IMR-90 (cell line): ENCODE measurements at regions not wholly inside any gene's neighbourhood (a gene's known extent, or its start where the extent isn't known, plus 50 kb on each side); places are given as distances from the start of the nearest gene placed in this dataset.

Source experiments
- ATAC-seq: fragments of 200-7000 bp; cut with Tn5 transposase; 2 replicates; pipeline ENCODE4 v1.9.1; 2020; ENCODE audit warnings: low read depth, mild to moderate bottlenecking, moderate library complexity
- BruUV-seq: library from RNA; stranded (reverse); fragments of 400-500 nt; replicated peaks from 2 replicates; lab custom pipeline; 2021; lab: Mats Ljungman, UMichigan
- CTCF ChIA-PET: fragments of 300-600 bp; formaldehyde crosslinking; extraction: SDS; loops from one replicate; lab custom pipeline; 2021; ENCODE audit warnings: antibody characterized with exemption; lab: Yijun Ruan, JAX
- POLR2A ChIA-PET: fragments of 300-600 bp; sonication (Branson Sonifier 250); formaldehyde crosslinking; loops from one replicate; lab custom pipeline; 2022; ENCODE audit warnings: antibody characterized with exemption; ENCODE audit not compliant: unreplicated experiment; lab: Charles Lee
- DNase-seq: peaks from one replicate; pipeline ENCODE4 v3.0.0; 2013
- H2AFZ ChIP-seq: replicated peaks from 2 replicates; pipeline ENCODE3; 2013; ENCODE audit warnings: low read length, mild to moderate bottlenecking; ENCODE audit not compliant: poor library complexity
- H2AK5ac ChIP-seq: 2 replicates; pipeline ENCODE4 v1.6.1; 2013; ENCODE audit warnings: low read depth, low read length, inconsistent platforms
- H2AK9ac ChIP-seq: replicated peaks from 2 replicates; pipeline ENCODE3; 2013; ENCODE audit warnings: mild to moderate bottlenecking, low read depth, low read length, moderate library complexity; ENCODE audit not compliant: poor library complexity
- H2BK120ac ChIP-seq: 2 replicates; pipeline ENCODE4 v1.6.1; 2013; ENCODE audit warnings: low read depth, low read length, inconsistent platforms
- H2BK15ac ChIP-seq: 3 replicates; pipeline ENCODE4 v1.6.1; 2013; ENCODE audit warnings: low read depth, low read length, inconsistent platforms
- H2BK20ac ChIP-seq: 2 replicates; pipeline ENCODE4 v1.6.1; 2013; ENCODE audit warnings: low read depth, mild to moderate bottlenecking, inconsistent platforms, low read length, moderate library complexity
- H2BK5ac ChIP-seq: 2 replicates; pipeline ENCODE4 v1.6.1; 2013; ENCODE audit warnings: mild to moderate bottlenecking, low read depth, low read length, inconsistent platforms; ENCODE audit not compliant: poor library complexity, severe bottlenecking
- H3K14ac ChIP-seq: replicated peaks from 2 replicates; pipeline ENCODE4 v1.6.1; 2013; ENCODE audit warnings: low read depth, low read length, inconsistent platforms
- H3K18ac ChIP-seq: 2 replicates; pipeline ENCODE4 v1.6.1; 2013; ENCODE audit warnings: low read depth, low read length, control low read depth
- H3K23ac ChIP-seq: 2 replicates; pipeline ENCODE4 v1.6.1; 2013; ENCODE audit warnings: low read depth, low read length, inconsistent platforms
- H3K27ac ChIP-seq: 2 replicates; pipeline ENCODE4 v1.5.1; 2013; ENCODE audit warnings: mild to moderate bottlenecking, control low read depth, low read length; ENCODE audit not compliant: insufficient read depth
- H3K27me3 ChIP-seq: 2 replicates; pipeline ENCODE4 v1.6.1; 2013; ENCODE audit warnings: low read length; ENCODE audit not compliant: control insufficient read depth, insufficient read depth
- H3K36me3 ChIP-seq: 2 replicates; pipeline ENCODE4 v1.6.1; 2013; ENCODE audit warnings: low read length, mixed read lengths; ENCODE audit not compliant: control insufficient read depth, insufficient read depth
- H3K4ac ChIP-seq: 2 replicates; pipeline ENCODE4 v1.6.1; 2013; ENCODE audit warnings: low read depth, low read length, inconsistent platforms
- H3K4me1 ChIP-seq: 2 replicates; pipeline ENCODE4 v1.6.1; 2013; ENCODE audit warnings: low read length, mixed read lengths; ENCODE audit not compliant: control insufficient read depth, insufficient read depth
- H3K4me2 ChIP-seq: 2 replicates; pipeline ENCODE4 v1.6.1; 2013; ENCODE audit warnings: low read depth, mild to moderate bottlenecking, control low read depth, low read length, moderate library complexity
- H3K4me3 ChIP-seq: 2 replicates; pipeline ENCODE4 v1.5.1; 2013; ENCODE audit warnings: low read depth, mild to moderate bottlenecking, control low read depth, low read length, moderate library complexity; ENCODE audit not compliant: insufficient read depth
- H3K56ac ChIP-seq: 2 replicates; pipeline ENCODE4 v1.6.1; 2013; ENCODE audit warnings: low read length, inconsistent platforms; ENCODE audit not compliant: insufficient read depth; ENCODE audit errors: extremely low read depth
- H3K79me1 ChIP-seq, 2 experiments: 2 replicates each; pipeline ENCODE4 v1.6.1; 2013; ENCODE audit warnings: low read length in 2 of 2, inconsistent platforms in 1 of 2, low read depth in 1 of 2
- H3K9ac ChIP-seq: 2 replicates; pipeline ENCODE4 v1.6.1; 2013; ENCODE audit warnings: low read depth, low read length, control low read depth
- H3K9me1 ChIP-seq: 2 replicates; pipeline ENCODE4 v1.6.1; 2013; ENCODE audit warnings: low read length, inconsistent platforms; ENCODE audit not compliant: insufficient read depth
- H3K9me3 ChIP-seq: 2 replicates; pipeline ENCODE4 v1.6.1; 2013; ENCODE audit warnings: low read length; ENCODE audit not compliant: control insufficient read depth, insufficient read depth
- H4K20me1 ChIP-seq: 2 replicates; pipeline ENCODE4 v1.6.1; 2013; ENCODE audit warnings: low read length, inconsistent platforms; ENCODE audit not compliant: insufficient read depth
- H4K5ac ChIP-seq: 2 replicates; pipeline ENCODE4 v1.6.1; 2013; ENCODE audit warnings: mild to moderate bottlenecking, low read depth, low read length, control low read depth
- H4K8ac ChIP-seq, 2 experiments: 2 replicates each; pipeline ENCODE4 v1.6.1; 2013; ENCODE audit warnings: low read depth in 2 of 2, low read length in 2 of 2, control low read depth in 1 of 2, inconsistent platforms in 1 of 2
- H4K91ac ChIP-seq: 2 replicates; pipeline ENCODE4 v1.6.1; 2013; ENCODE audit warnings: low read depth, low read length, inconsistent platforms; ENCODE audit not compliant: insufficient read depth
- BHLHE40 ChIP-seq: fragments of 150-350 bp; IDR thresholded peaks from 2 replicates; pipeline ENCODE4 v1.6.1; 2016; ENCODE audit warnings: mild to moderate bottlenecking, low read depth, low read length
- CEBPB ChIP-seq: IDR thresholded peaks from 2 replicates; pipeline ENCODE4 v1.6.1; 2012; ENCODE audit warnings: low read depth, low read length, improper control_type of control experiment
- CHD1 ChIP-seq: IDR thresholded peaks from 2 replicates; pipeline ENCODE4 v1.6.1; 2012; ENCODE audit warnings: low read depth, low read length, improper control_type of control experiment
- CTCF ChIP-seq: conservative IDR thresholded peaks from 2 replicates; pipeline ENCODE4 v1.5.1; 2012; ENCODE audit warnings: mild to moderate bottlenecking, low read depth, low read length, improper control_type of control experiment
- ELK1 ChIP-seq: fragments of 150-350 bp; IDR thresholded peaks from 2 replicates; pipeline ENCODE4 v1.6.1; 2016; ENCODE audit warnings: low read depth, mild to moderate bottlenecking, low read length, moderate library complexity, borderline replicate concordance
- FOS ChIP-seq: fragments of 150-350 bp; IDR thresholded peaks from 2 replicates; pipeline ENCODE4 v1.6.1; 2016; ENCODE audit warnings: low read depth, low read length
- MAFK ChIP-seq: IDR thresholded peaks from 2 replicates; pipeline ENCODE4 v1.6.1; 2012; ENCODE audit warnings: low read depth, low read length, improper control_type of control experiment
- MAZ ChIP-seq: IDR thresholded peaks from 2 replicates; pipeline ENCODE4 v1.6.1; 2012; ENCODE audit warnings: low read depth, mild to moderate bottlenecking, low read length, improper control_type of control experiment, moderate library complexity, borderline replicate concordance
- MXI1 ChIP-seq: IDR thresholded peaks from 2 replicates; pipeline ENCODE4 v1.6.1; 2012; ENCODE audit warnings: low read depth, mild to moderate bottlenecking, low read length, moderate library complexity, borderline replicate concordance
- NFE2L2 ChIP-seq: fragments of 150-350 bp; IDR thresholded peaks from 2 replicates; pipeline ENCODE4 v1.6.1; 2016; ENCODE audit warnings: low read depth, mild to moderate bottlenecking, low read length
- POLR2A ChIP-seq: IDR thresholded peaks from 2 replicates; pipeline ENCODE4 v1.6.1; 2012; ENCODE audit warnings: mild to moderate bottlenecking, low read depth, low read length
- RAD21 ChIP-seq: IDR thresholded peaks from 2 replicates; pipeline ENCODE4 v1.6.1; 2012; ENCODE audit warnings: low read length, improper control_type of control experiment
- RCOR1 ChIP-seq: IDR thresholded peaks from 2 replicates; pipeline ENCODE4 v1.6.1; 2012; ENCODE audit warnings: mild to moderate bottlenecking, low read length, improper control_type of control experiment; ENCODE audit not compliant: insufficient replicate concordance
- RFX5 ChIP-seq: IDR thresholded peaks from 2 replicates; pipeline ENCODE4 v1.8.0; 2012; ENCODE audit warnings: low read depth, mild to moderate bottlenecking, low read length, moderate library complexity
- SMC3 ChIP-seq: fragments of 150-350 bp; IDR thresholded peaks from 2 replicates; pipeline ENCODE4 v1.6.1; 2016; ENCODE audit warnings: low read depth, mild to moderate bottlenecking, antibody characterized with exemption, low read length, moderate library complexity
- USF2 ChIP-seq: fragments of 150-350 bp; IDR thresholded peaks from 2 replicates; pipeline ENCODE4 v1.6.1; 2017; ENCODE audit warnings: mild to moderate bottlenecking, antibody characterized with exemption, low read length, low read depth
- WGBS, 2 experiments: methylation state at CpG; one replicate each; pipeline versions ENCODE4 v1.1.5 to v1.1.7; 2013; ENCODE audit warnings: missing lambda C conversion rate in 2 of 2; ENCODE audit not compliant: insufficient read length in 1 of 2; ENCODE audit errors: extremely low coverage in 2 of 2; 5-methylcytosine and 5-hydroxymethylcytosine counted together
- dilution Hi-C: fragments of 300-500 bp; cut with HindIII; formaldehyde crosslinking; loops from one replicate; pipeline ENCODE4 v1.14.3; 2018; ENCODE audit warnings: low sequenced_read_pairs; ENCODE audit not compliant: unreplicated experiment
- in situ Hi-C: fragments of 300-500 bp; cut with MboI; formaldehyde crosslinking; loops from 3 replicates; pipeline ENCODE4 v1.14.3; 2019; ENCODE audit warnings: low sequenced_read_pairs, inconsistent platforms, mixed read lengths
- intact Hi-C: fragments of 100-400 bp; cut with micrococcal nuclease; formaldehyde crosslinking; loops from 2 replicates; pipeline ENCODE4 v1.10.0; 2022

- Histone ChIP-seq H2BK20ac (no peak overlapping the region), H3K79me1 (no peaks in the 10 kb centered on the region), H3K4me2 (no peak overlapping the region), H3K23ac (no peak overlapping the region), H2AK9ac (no peak overlapping the region), H4K8ac (no peak overlapping the region), H3K4me1 (no peaks in the 10 kb centered on the region), H3K27ac (no peak overlapping the region), H3K14ac (no peak overlapping the region), H3K9me3 (peaks cover 2% of the 10 kb centered on the region; the same call in 1 of the 2 replicates), H2BK5ac (no peak overlapping the region), H3K18ac (no peak overlapping the region), H4K5ac (no peak overlapping the region), H4K91ac (no peak overlapping the region), H3K27me3 (no peaks in the 10 kb centered on the region), H4K20me1 (no peaks in the 10 kb centered on the region), H2BK15ac (no peak overlapping the region), H2AK5ac (no peak overlapping the region), H3K9me1 (no peaks in the 10 kb centered on the region), H3K4ac (no peak overlapping the region), H3K4me3 (no peak overlapping the region), H2BK120ac (no peak overlapping the region), H2AFZ (no peak overlapping the region), H3K36me3 (no peaks in the 10 kb centered on the region), H3K56ac (no peak overlapping the region), H3K9ac (no peak overlapping the region)
- in situ Hi-C loops: loop anchor here (25.0 kb wide), 1 partner anchor 111 kb away; no protein-coding TSS in a partner anchor
- ChIA-PET CTCF (no interaction called here), POLR2A (no interaction called here)
- intact Hi-C loops: no loop called here
- dilution Hi-C loops: no loop called here
- DNase-seq (no peak), ATAC-seq (no peak)
- TF ChIP-seq RFX5 (no peak), NFE2L2 (no peak), USF2 (no peak), FOS (no peak), MAFK (no peak), CEBPB (no peak), RAD21 (no peak), BHLHE40 (no peak), MXI1 (no peak), RCOR1 (no peak), POLR2A (no peak), ELK1 (no peak), SMC3 (no peak), CHD1 (no peak), CTCF (no peak), MAZ (no peak)
- no TSS peak for BruUV-seq
- no CpG with 5 or more reads among the region's 5 CpGs for WGBS, 2 experiments
These were observed 1899.9 kb downstream of the NCAM2 start for GRCh38 chr21:22898051-22898665.
